ENCODE measurements at regions not wholly inside any gene's neighbourhood (a gene's known extent, or its start where the extent isn't known, plus 50 kb on each side); places are given as distances from the start of the nearest gene placed in this dataset.

DNA sequence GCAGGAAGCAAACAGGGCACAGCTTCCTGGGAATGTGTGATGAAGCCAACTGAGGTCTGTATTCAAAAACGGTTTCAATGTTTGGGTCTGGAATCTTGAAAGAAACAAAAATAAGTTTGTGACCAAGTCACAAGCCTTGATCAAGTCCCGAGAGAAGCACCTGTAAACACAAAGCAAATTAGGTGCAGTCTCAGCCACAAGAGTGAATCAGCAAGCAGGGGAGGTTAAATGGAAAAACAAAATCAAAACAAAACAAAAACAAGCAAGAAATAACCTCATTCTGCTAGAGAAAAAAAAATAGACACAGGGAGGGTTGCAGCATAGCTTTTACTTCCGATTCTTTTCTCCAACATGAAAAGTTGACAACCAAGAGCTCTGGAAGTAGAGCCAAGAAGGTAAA is 201.7 kb downstream of the CLIC5 start:
- no peak overlapping the region for H3K4me3 ChIP-seq (ENCODE audit: low read length in 3 of 3)
- no peaks in the 10 kb centered on the region for H3K36me3 ChIP-seq (ENCODE audit: control insufficient read depth in 2 of 3, insufficient read depth in 3 of 3, low read length in 3 of 3)
- no peak for DNase-seq
- peaks cover 0 to 3% (median 0%) of the 10 kb centered on the region in 3 donors for H3K9me3 ChIP-seq (ENCODE audit: control insufficient read depth in 2 of 3, insufficient read depth in 1 of 3, low read length in 3 of 3)
- TF ChIP-seq, protein P1, sequence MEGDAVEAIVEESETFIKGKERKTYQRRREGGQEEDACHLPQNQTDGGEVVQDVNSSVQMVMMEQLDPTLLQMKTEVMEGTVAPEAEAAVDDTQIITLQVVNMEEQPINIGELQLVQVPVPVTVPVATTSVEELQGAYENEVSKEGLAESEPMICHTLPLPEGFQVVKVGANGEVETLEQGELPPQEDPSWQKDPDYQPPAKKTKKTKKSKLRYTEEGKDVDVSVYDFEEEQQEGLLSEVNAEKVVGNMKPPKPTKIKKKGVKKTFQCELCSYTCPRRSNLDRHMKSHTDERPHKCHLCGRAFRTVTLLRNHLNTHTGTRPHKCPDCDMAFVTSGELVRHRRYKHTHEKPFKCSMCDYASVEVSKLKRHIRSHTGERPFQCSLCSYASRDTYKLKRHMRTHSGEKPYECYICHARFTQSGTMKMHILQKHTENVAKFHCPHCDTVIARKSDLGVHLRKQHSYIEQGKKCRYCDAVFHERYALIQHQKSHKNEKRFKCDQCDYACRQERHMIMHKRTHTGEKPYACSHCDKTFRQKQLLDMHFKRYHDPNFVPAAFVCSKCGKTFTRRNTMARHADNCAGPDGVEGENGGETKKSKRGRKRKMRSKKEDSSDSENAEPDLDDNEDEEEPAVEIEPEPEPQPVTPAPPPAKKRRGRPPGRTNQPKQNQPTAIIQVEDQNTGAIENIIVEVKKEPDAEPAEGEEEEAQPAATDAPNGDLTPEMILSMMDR (IDR thresholded peaks at IDR 0.05; ENCODE audit: borderline replicate concordance, extremely low read depth, insufficient read depth): no peak
- H3K9ac ChIP-seq (ENCODE audit: low read length in 3 of 3): no peak overlapping the region
- intact Hi-C loops (cut with DNase I): no loop called here
- no peaks in the 10 kb centered on the region for H3K27me3 ChIP-seq (ENCODE audit: control insufficient read depth, insufficient read depth, low read length)
- FAIRE-seq: no peak
- no peaks in the 10 kb centered on the region for H3K4me1 ChIP-seq (ENCODE audit: control insufficient read depth in 2 of 3, insufficient read depth in 2 of 3, low read depth in 1 of 3, low read length in 3 of 3)
- H3K27ac ChIP-seq (ENCODE audit: low read depth in 2 of 2, low read length in 2 of 2): no peak overlapping the region

DNA sequence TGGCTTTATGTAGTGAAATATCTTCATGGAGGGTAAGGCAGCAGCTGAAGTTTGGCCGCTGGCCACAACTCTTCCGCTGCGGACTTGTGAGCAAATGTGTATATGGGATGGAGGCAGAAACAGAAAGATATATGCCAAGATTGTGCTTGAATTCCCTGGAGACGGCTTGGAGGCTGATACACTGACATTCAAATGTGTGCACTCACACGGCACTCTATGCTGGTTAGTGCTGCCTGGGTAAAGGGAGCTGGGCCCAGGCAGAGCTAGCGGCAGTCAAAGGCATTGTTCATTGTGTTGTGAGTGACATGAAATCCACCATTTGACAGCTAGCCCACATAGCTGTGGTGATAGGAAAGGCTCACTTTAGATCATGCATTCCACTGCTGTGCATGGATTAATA is 202.7 kb downstream of the CLIC5 start:
- intact Hi-C loops (cut with DNase I): no loop called here
- Histone ChIP-seq H3K27me3 (ENCODE audit: control insufficient read depth, insufficient read depth, low read length) (no peaks in the 10 kb centered on the region), H3K36me3 (ENCODE audit: control insufficient read depth in 2 of 3, insufficient read depth in 3 of 3, low read length in 3 of 3) (no peaks in the 10 kb centered on the region), H3K4me1 (ENCODE audit: control insufficient read depth in 2 of 3, insufficient read depth in 2 of 3, low read depth in 1 of 3, low read length in 3 of 3) (no peaks in the 10 kb centered on the region), H3K9ac (ENCODE audit: low read length in 3 of 3) (no peak overlapping the region), H3K27ac (ENCODE audit: low read depth in 2 of 2, low read length in 2 of 2) (no peak overlapping the region), H3K4me3 (ENCODE audit: low read length in 3 of 3) (no peak overlapping the region), H3K9me3 (ENCODE audit: control insufficient read depth in 2 of 3, insufficient read depth in 1 of 3, low read length in 3 of 3) (peaks cover 0 to 3% (median 0%) of the 10 kb centered on the region in 3 donors)
- peak in 2 of 5 donors; percentile 10 to 43 for DNase-seq
- no peak for FAIRE-seq
- TF ChIP-seq, protein P1 (IDR thresholded peaks at IDR 0.05; ENCODE audit: borderline replicate concordance, extremely low read depth, insufficient read depth): no peak

DNA sequence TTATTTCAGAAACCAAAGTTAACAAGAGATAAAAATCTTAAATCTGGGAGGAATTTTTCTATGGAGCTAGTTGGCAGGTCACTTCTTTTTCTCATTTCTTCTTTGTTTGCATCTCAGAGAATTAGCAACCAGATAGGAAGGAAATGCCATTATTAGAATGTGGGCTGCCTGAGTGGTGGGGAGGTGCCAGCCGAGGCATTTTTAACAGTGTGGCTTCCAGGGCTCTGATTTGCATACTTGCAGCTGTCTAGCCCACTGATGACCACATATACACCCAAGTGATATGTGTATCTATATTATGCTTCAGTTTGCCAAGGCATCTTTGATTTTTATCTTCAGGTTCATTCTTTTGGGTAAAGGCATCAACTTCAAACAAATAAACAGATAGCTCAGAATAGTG is 206.7 kb downstream of the CLIC5 start:
- Histone ChIP-seq H3K4me1 (ENCODE audit: control insufficient read depth in 2 of 3, insufficient read depth in 2 of 3, low read depth in 1 of 3, low read length in 3 of 3) (peaks cover 0 to 3% (median 0%) of the 10 kb centered on the region in 3 donors), H3K27me3 (ENCODE audit: control insufficient read depth, insufficient read depth, low read length) (no peaks in the 10 kb centered on the region), H3K9ac (ENCODE audit: low read length in 3 of 3) (no peak overlapping the region), H3K4me3 (ENCODE audit: low read length in 3 of 3) (no peak overlapping the region), H3K36me3 (ENCODE audit: control insufficient read depth in 2 of 3, insufficient read depth in 3 of 3, low read length in 3 of 3) (no peaks in the 10 kb centered on the region), H3K27ac (ENCODE audit: low read depth in 2 of 2, low read length in 2 of 2) (no peak overlapping the region), H3K9me3 (ENCODE audit: control insufficient read depth in 2 of 3, insufficient read depth in 1 of 3, low read length in 3 of 3) (no peaks in the 10 kb centered on the region)
- TF ChIP-seq, protein P1 (IDR thresholded peaks at IDR 0.05; ENCODE audit: borderline replicate concordance, extremely low read depth, insufficient read depth): no peak
- no peak for DNase-seq
- FAIRE-seq: no peak
- intact Hi-C loops (cut with DNase I): no loop called here

DNA sequence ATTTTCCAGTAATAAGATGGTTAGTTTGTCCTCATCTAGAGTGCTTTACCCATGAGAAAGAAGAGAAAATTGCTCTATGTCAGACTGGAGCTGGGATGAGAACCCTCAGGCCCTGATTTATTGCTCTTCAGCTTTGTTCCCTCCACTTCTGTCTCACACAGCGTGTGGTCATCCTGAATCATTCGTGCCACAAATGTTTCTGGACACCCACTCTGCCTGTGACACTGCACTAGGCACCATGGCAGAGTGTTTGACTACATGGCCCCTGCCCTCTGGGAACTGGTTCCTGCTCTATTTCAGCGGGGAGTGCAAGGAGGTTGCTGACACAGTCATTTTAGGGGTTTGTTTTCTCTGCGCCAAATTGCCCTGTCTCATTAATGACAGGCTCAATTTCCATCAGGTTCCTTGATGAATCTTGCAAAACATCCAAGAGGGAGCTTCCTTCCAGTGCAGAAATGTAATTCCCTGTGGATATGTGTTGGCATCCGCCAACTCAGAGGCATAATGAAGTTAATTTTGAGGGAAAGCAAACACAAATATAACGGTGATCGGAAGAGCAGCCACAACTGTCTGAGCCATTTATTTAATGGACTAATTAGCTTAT is 207.5 kb downstream of the CLIC5 start:
- no peaks in the 10 kb centered on the region for H3K9me3 ChIP-seq (ENCODE audit: control insufficient read depth in 2 of 3, insufficient read depth in 1 of 3, low read length in 3 of 3)
- intact Hi-C loops (cut with DNase I): no loop called here
- H3K4me1 ChIP-seq (ENCODE audit: control insufficient read depth in 2 of 3, insufficient read depth in 2 of 3, low read depth in 1 of 3, low read length in 3 of 3): peaks cover 0 to 3% (median 0%) of the 10 kb centered on the region in 3 donors
- peak in 1 of 5 donors; percentile 24 for DNase-seq
- FAIRE-seq: no peak
- H3K27me3 ChIP-seq (ENCODE audit: control insufficient read depth, insufficient read depth, low read length): no peaks in the 10 kb centered on the region
- H3K4me3 ChIP-seq (ENCODE audit: low read length in 3 of 3): no peak overlapping the region
- TF ChIP-seq, protein P1 (IDR thresholded peaks at IDR 0.05; ENCODE audit: borderline replicate concordance, extremely low read depth, insufficient read depth): no peak
- H3K9ac ChIP-seq (ENCODE audit: low read length in 3 of 3): no peak overlapping the region
- H3K27ac ChIP-seq (ENCODE audit: low read depth in 2 of 2, low read length in 2 of 2): no peak overlapping the region
- H3K36me3 ChIP-seq (ENCODE audit: control insufficient read depth in 2 of 3, insufficient read depth in 3 of 3, low read length in 3 of 3): no peaks in the 10 kb centered on the region

All from kidney (tissue), 13 donors.